HepG2 (cell line): ENCODE measurements at regions not wholly inside any gene's neighbourhood (a gene's known extent, or its start where the extent isn't known, plus 50 kb on each side); places are given as distances from the start of the nearest gene placed in this dataset.

Experiments
- CCDC6 ChIP-seq: sonication (generic); formaldehyde crosslinking; IDR thresholded peaks from 2 replicates; pipeline ENCODE4 v1.8.1; 2022; ENCODE audit warnings: mild to moderate bottlenecking, missing genetic modification reagents, moderate library complexity
- ELF3 ChIP-seq: IDR thresholded peaks from 2 replicates; pipeline ENCODE4 v1.6.1; 2016; ENCODE audit warnings: missing genetic modification reagents, missing compliant biosample characterization
- GATAD1 ChIP-seq: IDR thresholded peaks from 2 replicates; pipeline ENCODE4 v1.6.1; 2016; ENCODE audit warnings: missing genetic modification reagents, missing compliant biosample characterization
- HCFC1 ChIP-seq: fragments of 150-350 bp; IDR thresholded peaks from 2 replicates; pipeline ENCODE4 v1.6.1; 2014; ENCODE audit warnings: low read depth, low read length
- KMT2B ChIP-seq: IDR thresholded peaks from 2 replicates; pipeline ENCODE4 v1.6.1; 2016; ENCODE audit warnings: missing genetic modification reagents, missing compliant biosample characterization
- NFKB2 ChIP-seq: sonication (generic); formaldehyde crosslinking; IDR thresholded peaks from 2 replicates; pipeline ENCODE4 v1.4.0; 2020; ENCODE audit warnings: missing genetic modification reagents, borderline replicate concordance
- PHF20 ChIP-seq: sonication (generic); formaldehyde crosslinking; IDR thresholded peaks from 2 replicates; pipeline ENCODE4 v1.5.0; 2020; ENCODE audit warnings: mild to moderate bottlenecking, missing genetic modification reagents
- RCOR2 ChIP-seq: IDR thresholded peaks from 2 replicates; pipeline ENCODE4 v1.6.1; 2016; ENCODE audit warnings: missing biosample characterization, missing genetic modification reagents
- SMAD1 ChIP-seq: sonication (generic); formaldehyde crosslinking; IDR thresholded peaks from 2 replicates; pipeline ENCODE4 v1.4.0; 2020; ENCODE audit warnings: missing genetic modification reagents, low read depth, mild to moderate bottlenecking, borderline replicate concordance
- YEATS4 ChIP-seq: sonication (generic); formaldehyde crosslinking; IDR thresholded peaks from 2 replicates; pipeline ENCODE4 v1.4.0; 2020; ENCODE audit warnings: missing genetic modification reagents, borderline replicate concordance
- ZNF33B ChIP-seq: sonication (generic); formaldehyde crosslinking; IDR thresholded peaks from 2 replicates; pipeline ENCODE4 v1.5.1; 2020; ENCODE audit warnings: mild to moderate bottlenecking, missing genetic modification reagents
- ZNF484 ChIP-seq: sonication (generic); formaldehyde crosslinking; IDR thresholded peaks from 2 replicates; pipeline ENCODE4 v1.5.1; 2020; ENCODE audit warnings: mild to moderate bottlenecking, low read depth, missing genetic modification reagents, borderline replicate concordance
- ZNF713 ChIP-seq: sonication (generic); formaldehyde crosslinking; IDR thresholded peaks from 2 replicates; pipeline ENCODE4 v1.4.0; 2020; ENCODE audit warnings: mild to moderate bottlenecking, missing genetic modification reagents
- ZNF737 ChIP-seq: sonication (generic); formaldehyde crosslinking; IDR thresholded peaks from 2 replicates; pipeline ENCODE4 v1.5.0; 2020; ENCODE audit warnings: missing genetic modification reagents, mild to moderate bottlenecking, borderline replicate concordance
- TF ChIP-seq, protein P1 (sequence below): sonication (generic); formaldehyde crosslinking; IDR thresholded peaks from 2 replicates; pipeline ENCODE4 v1.4.0; 2020; ENCODE audit warnings: missing genetic modification reagents
- TF ChIP-seq, protein P2 (sequence below): sonication (generic); formaldehyde crosslinking; IDR thresholded peaks from 2 replicates; pipeline ENCODE4 v1.4.0; 2020; ENCODE audit warnings: missing genetic modification reagents
- TF ChIP-seq, protein P3 (sequence below): sonication (generic); formaldehyde crosslinking; IDR thresholded peaks from 2 replicates; pipeline ENCODE4 v1.4.0; 2020; ENCODE audit warnings: low read depth, mild to moderate bottlenecking, missing genetic modification reagents
- TF ChIP-seq, protein P4 (sequence below): sonication (generic); formaldehyde crosslinking; IDR thresholded peaks from 2 replicates; pipeline ENCODE4 v1.8.0; 2022; ENCODE audit warnings: missing genetic modification reagents, mild to moderate bottlenecking, inconsistent platforms, borderline replicate concordance
- TF ChIP-seq, protein P5 (sequence below): sonication (generic); formaldehyde crosslinking; IDR thresholded peaks from 2 replicates; pipeline ENCODE4 v1.4.0; 2020; ENCODE audit warnings: missing genetic modification reagents
- TF ChIP-seq, protein P6 (sequence below): sonication (generic); formaldehyde crosslinking; IDR thresholded peaks from 2 replicates; pipeline ENCODE4 v1.5.1; 2020; ENCODE audit warnings: mild to moderate bottlenecking, missing genetic modification reagents, borderline replicate concordance

DNA sequence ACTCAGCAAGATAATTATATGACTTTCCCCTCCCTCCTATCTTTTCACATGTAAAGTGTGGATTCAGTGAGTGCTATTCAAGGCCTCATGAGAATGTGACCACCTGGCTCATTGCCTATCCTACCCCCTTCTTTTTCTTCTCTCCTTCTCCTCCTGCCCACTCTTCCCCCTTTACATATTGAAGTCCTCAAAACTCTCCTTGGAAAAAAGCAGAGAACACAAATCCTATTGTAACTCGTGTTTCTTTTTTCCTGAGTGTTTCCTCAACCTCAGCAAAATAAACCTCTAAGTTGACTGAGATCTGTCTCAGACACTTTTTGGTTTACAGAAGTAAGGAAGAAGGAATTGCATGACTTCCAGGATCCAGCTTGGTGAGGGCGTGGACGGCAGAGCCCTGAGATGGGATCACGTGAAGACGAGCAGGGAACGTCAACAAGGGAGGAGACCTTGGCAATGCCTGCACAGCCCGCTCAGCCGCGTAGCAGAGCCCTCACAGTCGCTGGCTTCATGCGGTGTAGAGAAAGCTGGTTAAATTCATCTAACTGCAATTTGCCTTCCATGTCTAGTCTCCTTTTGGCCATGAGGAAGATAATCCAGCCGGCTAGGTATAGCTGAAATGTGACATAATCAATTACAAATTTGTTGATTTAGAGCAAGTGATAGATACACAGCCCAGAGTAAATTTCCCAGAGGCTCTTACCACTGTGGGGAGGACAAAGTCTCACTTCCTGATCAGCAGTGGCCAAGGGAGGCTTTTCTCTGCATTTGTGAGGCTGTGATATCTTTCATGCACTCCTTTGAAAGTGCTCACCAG is 75.7 kb downstream of the LYZL2 start (continued):
- TF ChIP-seq, protein P1, sequence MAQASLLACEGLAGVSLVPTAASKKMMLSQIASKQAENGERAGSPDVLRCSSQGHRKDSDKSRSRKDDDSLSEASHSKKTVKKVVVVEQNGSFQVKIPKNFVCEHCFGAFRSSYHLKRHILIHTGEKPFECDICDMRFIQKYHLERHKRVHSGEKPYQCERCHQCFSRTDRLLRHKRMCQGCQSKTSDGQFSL (CRISPR knock-in tag): no peak
- TF ChIP-seq KMT2B (CRISPR knock-in tag) (no peak; the same call in 1 of the 2 replicates), GATAD1 (CRISPR knock-in tag) (no peak; the same call in 1 of the 2 replicates), ELF3 (CRISPR knock-in tag) (0 out of 2 replicates have a peak, but pooled peaks have one; percentile 31), PHF20 (CRISPR knock-in tag) (no peak), ZNF484 (CRISPR knock-in tag) (no peak), ZNF33B (no peak), HCFC1 (no peak), ZNF737 (CRISPR knock-in tag) (no peak), SMAD1 (CRISPR knock-in tag) (no peak), YEATS4 (CRISPR knock-in tag) (no peak), CCDC6 (CRISPR knock-in tag) (no peak), RCOR2 (CRISPR knock-in tag) (peak; percentile 52; the same call in 1 of the 2 replicates), NFKB2 (CRISPR knock-in tag) (peak; percentile 75; the same call in 1 of the 2 replicates), ZNF713 (CRISPR knock-in tag) (no peak)
- TF ChIP-seq, protein P2, sequence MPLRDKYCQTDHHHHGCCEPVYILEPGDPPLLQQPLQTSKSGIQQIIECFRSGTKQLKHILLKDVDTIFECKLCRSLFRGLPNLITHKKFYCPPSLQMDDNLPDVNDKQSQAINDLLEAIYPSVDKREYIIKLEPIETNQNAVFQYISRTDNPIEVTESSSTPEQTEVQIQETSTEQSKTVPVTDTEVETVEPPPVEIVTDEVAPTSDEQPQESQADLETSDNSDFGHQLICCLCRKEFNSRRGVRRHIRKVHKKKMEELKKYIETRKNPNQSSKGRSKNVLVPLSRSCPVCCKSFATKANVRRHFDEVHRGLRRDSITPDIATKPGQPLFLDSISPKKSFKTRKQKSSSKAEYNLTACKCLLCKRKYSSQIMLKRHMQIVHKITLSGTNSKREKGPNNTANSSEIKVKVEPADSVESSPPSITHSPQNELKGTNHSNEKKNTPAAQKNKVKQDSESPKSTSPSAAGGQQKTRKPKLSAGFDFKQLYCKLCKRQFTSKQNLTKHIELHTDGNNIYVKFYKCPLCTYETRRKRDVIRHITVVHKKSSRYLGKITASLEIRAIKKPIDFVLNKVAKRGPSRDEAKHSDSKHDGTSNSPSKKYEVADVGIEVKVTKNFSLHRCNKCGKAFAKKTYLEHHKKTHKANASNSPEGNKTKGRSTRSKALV: no peak
- TF ChIP-seq, protein P3, sequence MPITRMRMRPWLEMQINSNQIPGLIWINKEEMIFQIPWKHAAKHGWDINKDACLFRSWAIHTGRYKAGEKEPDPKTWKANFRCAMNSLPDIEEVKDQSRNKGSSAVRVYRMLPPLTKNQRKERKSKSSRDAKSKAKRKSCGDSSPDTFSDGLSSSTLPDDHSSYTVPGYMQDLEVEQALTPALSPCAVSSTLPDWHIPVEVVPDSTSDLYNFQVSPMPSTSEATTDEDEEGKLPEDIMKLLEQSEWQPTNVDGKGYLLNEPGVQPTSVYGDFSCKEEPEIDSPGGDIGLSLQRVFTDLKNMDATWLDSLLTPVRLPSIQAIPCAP (CRISPR knock-in tag): no peak
- TF ChIP-seq, protein P4, sequence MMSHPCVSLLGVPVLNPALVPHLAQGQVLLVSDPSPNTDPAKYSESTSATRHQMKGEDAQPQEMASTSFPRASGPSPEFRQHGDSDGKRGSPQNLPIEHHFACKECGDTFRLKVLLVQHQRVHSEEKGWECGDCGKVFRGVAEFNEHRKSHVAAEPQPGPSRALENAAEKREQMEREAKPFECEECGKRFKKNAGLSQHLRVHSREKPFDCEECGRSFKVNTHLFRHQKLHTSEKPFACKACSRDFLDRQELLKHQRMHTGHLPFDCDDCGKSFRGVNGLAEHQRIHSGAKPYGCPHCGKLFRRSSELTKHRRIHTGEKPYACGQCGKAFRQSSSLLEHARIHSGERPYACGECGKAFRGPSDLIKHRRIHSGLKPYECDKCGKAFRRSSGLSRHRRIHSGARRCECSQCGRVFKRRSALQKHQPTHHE (CRISPR knock-in tag): no peak
- TF ChIP-seq, protein P5, sequence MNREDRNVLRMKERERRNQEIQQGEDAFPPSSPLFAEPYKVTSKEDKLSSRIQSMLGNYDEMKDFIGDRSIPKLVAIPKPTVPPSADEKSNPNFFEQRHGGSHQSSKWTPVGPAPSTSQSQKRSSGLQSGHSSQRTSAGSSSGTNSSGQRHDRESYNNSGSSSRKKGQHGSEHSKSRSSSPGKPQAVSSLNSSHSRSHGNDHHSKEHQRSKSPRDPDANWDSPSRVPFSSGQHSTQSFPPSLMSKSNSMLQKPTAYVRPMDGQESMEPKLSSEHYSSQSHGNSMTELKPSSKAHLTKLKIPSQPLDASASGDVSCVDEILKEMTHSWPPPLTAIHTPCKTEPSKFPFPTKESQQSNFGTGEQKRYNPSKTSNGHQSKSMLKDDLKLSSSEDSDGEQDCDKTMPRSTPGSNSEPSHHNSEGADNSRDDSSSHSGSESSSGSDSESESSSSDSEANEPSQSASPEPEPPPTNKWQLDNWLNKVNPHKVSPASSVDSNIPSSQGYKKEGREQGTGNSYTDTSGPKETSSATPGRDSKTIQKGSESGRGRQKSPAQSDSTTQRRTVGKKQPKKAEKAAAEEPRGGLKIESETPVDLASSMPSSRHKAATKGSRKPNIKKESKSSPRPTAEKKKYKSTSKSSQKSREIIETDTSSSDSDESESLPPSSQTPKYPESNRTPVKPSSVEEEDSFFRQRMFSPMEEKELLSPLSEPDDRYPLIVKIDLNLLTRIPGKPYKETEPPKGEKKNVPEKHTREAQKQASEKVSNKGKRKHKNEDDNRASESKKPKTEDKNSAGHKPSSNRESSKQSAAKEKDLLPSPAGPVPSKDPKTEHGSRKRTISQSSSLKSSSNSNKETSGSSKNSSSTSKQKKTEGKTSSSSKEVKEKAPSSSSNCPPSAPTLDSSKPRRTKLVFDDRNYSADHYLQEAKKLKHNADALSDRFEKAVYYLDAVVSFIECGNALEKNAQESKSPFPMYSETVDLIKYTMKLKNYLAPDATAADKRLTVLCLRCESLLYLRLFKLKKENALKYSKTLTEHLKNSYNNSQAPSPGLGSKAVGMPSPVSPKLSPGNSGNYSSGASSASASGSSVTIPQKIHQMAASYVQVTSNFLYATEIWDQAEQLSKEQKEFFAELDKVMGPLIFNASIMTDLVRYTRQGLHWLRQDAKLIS (CRISPR knock-in tag): no peak
- TF ChIP-seq, protein P6, sequence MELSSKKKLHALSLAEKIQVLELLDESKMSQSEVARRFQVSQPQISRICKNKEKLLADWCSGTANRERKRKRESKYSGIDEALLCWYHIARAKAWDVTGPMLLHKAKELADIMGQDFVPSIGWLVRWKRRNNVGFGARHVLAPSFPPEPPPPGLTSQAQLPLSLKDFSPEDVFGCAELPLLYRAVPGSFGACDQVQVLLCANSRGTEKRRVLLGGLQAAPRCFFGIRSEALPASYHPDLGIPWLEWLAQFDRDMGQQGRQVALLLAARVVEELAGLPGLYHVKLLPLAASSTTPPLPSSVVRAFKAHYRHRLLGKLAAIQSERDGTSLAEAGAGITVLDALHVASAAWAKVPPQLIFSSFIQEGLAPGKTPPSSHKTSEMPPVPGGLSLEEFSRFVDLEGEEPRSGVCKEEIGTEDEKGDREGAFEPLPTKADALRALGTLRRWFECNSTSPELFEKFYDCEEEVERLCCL (CRISPR knock-in tag): no peak
